Stimulated activated CD8-positive, alpha-beta memory T cell treated with anti-CD3 and anti-CD28 coated beads, Interleukin-7, amount 100 ng/mL, for 4 hours (primary cell): ENCODE measurements at regions not wholly inside any gene's neighbourhood (a gene's known extent, or its start where the extent isn't known, plus 50 kb on each side); places are given as distances from the start of the nearest gene placed in this dataset.

ENCODE experiments used
- DNase-seq, 2 donors: peaks; one replicate each; pipeline ENCODE4 v3.0.0-alpha.2; 2020; ENCODE audit warnings: low read depth in 2 of 2

- no peak for DNase-seq
Observed at GRCh38 chr5:135235551-135236227, 163.3 kb downstream of the MACROH2A1 start.

DNA sequence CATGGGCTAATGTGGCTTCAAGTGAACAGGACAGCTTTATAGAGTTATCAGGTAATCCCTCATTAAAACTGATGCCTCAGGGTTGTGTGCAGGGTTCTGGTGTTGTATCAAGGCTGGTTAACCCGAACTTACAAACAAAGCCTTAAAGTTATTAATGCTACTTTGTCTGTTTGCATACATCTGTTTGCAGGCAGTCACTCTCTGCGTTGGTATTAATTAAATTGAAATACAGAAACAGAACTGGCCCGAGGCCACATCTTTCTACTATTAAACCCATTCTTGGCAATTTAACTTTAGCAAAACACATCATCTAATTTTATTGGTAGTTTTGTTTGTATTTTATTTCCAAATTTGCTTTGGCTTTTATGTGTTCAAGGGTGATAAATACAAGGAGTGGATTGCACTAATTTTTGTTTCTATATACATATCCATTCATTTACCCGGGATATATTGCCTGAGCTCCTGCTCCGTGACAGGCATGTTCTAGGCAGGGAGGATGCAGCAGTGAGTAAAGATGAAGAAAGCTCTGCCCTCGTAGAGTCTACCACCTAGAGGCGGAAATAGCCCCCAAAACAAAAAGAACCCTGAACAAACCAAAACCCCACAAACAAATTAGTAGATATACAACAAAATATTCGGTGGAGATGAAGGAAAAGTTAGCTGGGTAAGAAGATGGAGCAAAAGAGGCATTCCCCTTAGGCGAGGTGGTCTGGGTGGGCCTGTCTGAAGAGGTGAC is 164.2 kb downstream of the MACROH2A1 start:
- no peak for DNase-seq

GRCh38 chr5:135234242-135234641 is 164.8 kb downstream of the MACROH2A1 start:
- no peak for DNase-seq

GRCh38 chr5:135233477-135233876 is 165.6 kb downstream of the MACROH2A1 start:
- no peak for DNase-seq

DNA sequence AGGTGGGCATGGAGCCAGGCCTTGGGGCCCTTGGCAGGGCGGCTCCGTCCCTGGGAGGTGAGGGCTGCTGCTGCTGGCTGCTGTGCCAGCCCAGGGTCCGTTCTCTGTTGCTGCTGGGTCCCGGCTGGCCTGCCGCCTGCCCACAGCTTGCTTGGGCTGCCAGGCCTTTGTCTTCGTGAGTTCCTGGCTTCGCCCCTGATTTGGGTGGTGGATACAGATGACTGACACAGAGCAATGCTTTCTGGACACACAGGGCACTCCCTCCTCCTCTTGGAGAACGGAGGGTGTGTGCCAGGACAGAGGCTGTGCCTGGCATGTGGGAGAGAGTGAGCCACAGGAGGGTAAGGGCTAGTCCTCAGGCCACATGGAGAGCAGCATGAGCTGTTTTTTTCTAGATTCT is 166.1 kb downstream of the MACROH2A1 start:
- no peak for DNase-seq

DNA sequence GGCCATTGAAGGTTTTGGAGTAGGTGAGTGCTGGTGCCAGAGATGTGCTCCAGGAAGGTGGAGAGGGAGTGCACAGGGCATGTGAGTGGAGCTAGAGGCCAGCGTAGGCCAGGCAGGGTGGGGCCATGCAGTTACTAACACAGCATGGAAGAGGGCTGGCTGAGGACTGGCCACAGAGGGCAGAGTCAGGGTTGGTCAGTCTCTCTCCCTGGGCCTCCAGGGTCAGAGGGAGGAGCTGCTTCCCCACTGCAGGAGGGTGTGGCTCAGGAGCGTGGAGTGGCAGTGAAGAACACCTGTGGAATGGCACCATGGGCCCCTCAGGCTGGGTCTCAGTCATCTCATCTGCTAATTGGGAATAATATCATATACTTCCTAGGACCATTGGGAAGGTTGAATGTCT is 167.7 kb downstream of the MACROH2A1 start:
- no peak for DNase-seq

DNA sequence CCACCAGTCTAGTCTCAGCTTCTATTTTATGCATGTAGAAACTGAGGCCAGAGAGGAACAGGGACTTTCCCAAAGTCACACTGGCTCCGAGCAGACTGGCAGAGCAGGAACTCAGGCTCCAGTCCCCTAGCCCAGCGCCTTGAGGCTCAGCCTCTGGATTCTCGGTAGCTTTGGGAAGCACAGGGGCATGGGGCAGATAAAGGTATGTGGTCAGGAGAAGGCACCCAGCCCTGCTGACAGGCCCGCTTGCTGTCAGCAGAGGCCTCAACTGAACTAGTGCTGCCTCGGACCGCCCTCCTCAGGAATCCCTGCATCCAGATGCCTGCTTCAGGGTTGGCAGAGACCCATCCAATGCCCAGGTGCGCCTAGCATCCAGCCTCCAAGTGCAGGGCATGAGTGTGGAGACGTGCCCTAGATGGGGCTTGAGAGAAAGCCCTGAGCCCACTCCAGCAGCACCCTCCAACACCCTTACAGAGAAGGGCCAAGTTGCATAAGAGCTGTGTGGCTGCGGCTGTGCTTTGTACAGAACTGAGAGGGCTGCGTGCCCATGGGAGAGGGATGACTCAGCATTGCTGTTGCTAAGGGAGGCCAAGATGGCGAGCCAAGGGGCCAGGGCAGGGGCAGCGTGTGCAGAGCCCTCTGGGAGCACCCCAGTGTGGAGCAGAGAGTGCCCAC is 168.6 kb downstream of the MACROH2A1 start:
- DNase-seq, result no peak

DNA sequence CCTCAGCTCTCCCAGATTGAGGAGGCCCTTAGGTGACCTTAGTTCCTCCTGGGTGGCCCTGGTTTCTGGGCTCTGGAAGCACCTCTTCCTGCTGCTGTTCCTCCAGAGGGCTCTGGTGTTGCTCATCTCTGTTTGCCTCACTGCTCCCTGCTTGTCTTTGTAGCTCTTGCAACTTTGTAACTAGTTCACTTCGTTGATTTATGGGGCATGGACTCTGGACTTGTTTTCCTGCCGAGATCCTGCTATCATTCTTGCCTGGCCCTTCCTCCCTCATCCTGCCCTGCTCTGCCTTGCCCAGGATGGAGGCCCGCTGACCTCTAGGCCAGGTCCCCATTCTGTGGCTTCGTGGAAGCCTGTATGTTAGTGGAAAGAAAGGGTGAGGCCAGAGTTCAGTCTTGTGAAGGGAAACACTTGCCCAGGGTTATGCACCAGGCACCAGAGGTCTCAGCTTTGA is 169.3 kb downstream of the MACROH2A1 start:
- no peak for DNase-seq

DNA sequence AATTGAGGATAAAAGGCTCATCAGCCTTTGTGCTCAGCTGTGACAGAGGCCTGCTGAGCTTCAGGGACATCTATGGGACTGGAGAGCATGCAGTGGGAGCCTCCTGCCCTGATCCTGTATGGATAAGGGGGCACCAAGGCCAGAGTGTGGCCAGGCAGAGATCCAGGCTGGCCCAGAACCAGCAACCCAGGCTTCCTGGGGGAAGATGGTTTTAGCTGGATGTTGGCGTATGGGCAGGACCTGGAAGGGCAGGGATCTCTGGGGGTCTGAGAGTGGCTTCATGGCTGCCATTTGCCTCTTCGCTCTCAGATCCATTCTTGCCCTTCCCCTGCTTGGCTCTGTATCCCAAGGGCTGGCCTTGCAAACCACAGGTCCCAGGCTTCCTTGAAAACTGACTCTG is 169.9 kb downstream of the MACROH2A1 start:
- no peak for DNase-seq

DNA sequence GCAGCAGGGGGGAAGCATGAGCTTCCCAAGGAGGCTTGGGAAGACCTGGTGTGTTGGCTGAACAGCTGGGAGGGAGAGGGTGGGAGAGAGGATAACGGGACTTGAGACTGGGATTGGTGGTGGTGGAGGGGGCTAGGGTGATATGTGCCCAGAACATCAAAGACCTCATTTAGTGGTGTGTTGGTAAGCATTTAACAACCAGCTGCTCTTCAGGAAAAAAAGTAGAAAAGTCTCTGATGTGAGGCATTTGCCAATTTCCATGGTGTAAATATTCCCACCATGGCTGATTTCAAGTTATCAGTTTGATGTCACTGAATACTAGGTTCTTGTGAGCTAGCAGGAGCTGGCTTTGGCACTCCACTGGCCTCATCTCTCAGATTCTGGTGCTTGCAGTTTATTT is 170.8 kb downstream of the MACROH2A1 start:
- no peak for DNase-seq

- DNase-seq, result no peak
Observed at GRCh38 chr5:135227064-135228022, 171.7 kb downstream of the MACROH2A1 start.

GRCh38 chr5:135225856-135226560 is 173.0 kb downstream of the MACROH2A1 start:
- DNase-seq, result no peak

DNA sequence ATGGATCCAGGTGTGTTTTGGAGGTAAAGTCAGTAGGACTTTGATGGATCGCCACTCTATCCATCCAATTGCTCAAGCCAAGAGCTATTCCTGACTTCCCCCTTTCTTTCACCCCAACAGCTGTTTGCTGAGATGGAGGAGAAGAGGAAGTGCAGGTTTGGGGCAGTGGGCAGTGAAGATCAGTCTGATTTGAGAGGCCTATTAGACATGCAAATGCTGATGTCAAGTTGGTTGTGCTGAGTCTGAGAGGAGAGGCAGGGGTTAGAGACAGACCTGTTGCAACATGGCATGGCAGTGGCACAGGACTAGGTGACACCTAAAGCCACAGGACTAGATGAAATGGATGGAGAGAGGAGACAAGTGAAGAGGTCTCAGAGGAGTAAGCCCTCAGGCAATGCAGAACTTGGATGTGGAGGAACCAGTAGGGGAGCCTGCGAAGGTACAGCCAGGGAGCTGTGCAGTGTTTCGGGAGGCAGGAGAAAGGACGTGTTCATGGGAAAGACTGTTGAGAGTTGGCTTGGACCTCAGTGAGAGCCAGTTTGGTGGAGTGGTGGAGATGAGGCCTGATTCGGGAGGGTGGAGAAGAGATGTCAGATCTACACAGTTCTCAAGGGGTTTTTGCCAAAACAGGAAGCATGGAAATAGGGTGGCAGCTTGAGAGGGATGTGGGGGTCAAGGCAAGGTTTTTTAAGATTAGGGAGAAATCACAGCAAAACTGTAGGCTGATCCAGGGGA is 175.0 kb downstream of the MACROH2A1 start:
- DNase-seq, result no peak

DNA sequence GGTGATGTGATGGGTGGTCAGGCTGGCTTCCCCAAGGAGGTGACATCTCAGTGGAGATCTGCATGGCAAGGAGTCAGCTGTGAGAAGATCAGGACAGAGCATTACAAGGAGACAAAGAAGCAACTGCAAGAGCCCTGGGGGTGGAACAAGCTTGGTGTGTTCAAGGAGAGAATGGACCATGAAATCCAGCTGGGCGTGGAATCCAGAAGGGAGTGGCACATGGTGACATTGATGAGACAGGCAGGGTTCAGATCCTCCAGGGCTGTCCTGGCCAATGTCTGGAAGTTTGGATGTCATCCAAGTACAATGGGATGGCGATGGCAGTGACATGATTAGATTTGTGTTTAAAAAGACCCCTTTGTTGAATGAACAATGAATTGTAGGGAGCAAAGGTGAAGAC is 175.6 kb downstream of the MACROH2A1 start:
- no peak for DNase-seq

DNA sequence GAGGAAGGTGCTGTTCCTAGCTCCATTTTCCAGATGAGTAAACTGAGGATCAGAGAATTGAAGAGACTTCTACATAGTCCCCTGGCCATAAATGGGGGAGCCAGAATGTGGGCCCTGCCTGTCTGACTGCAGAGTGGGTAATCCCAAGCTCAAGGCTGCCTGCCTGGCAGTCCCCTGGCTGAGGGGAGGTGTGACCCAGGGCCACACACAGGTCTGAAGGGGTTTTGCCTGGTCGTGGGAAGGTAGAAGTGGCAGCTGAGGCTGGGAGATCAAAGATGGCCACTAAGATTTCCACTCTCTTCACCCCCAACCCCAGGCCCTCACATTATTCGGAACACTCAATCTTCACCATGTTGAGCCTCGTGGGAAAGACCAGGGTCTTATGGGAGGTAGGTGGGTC is 176.3 kb downstream of the MACROH2A1 start:
- DNase-seq, result no peak

DNA sequence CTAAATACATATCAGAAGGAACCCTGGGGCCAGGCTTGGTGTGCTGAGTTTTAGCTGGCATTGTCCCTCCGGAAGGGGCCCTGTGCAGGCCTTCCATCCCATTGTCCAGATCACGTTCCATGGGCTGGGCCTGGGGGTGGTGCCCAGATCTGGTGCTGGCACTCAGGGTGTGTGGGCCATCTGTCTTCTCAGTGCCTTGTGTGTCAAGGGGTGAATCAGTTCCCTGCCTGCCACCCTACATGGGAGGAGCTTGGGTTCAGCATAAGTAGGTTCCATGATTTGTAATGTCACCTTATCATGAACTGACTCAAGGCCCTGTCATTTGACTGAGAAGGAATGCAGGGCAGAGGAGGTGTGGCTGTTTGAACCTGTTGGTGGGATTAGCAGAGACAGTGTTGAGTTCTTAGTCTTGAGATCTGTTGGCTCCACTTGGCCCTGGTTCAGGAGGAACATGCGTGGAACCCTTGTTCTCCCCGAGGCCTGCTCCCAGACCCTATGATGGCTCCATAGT is 176.8 kb downstream of the MACROH2A1 start:
- no peak for DNase-seq

- DNase-seq, result no peak
Observed at GRCh38 chr5:135221696-135222095, 177.3 kb downstream of the MACROH2A1 start.

DNA sequence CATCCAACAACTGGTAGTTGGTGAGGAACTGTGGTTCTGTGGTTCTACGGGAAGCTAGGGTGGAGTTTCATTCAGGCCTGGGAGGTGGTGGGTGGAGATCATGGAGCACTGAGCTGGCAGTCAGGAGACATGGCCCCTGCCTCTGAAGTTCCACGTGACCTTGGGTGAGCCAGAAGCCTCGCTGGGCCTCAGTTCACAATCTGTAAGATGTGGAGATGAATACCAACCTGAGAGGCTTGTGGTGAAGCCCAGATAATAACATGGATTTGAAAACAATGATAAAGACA is 177.9 kb downstream of the MACROH2A1 start:
- DNase-seq, result no peak

GRCh38 chr5:135220394-135221186 is 178.4 kb downstream of the MACROH2A1 start:
- no peak for DNase-seq

DNA sequence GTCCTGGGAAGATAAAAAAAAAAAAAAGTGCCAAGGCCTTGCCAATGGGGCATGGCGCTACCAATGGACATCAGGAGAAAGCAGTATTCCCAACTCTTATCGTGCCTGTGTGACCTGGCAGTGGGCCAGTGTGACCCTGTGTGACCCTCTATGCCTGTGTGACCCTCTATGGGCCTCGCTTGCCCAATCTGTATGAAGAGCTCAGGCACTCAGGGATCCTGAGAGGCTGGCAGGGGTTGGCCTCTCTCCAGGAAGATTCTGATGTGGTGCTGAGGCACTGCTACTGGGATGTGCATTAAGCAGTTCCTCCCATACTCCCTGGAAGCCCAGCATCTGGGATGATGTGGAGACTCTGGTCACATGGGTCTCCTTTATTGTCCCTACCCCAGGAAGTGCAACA is 179.2 kb downstream of the MACROH2A1 start:
- DNase-seq, result no peak
